ENCODE measurements at regions not wholly inside any gene's neighbourhood (a gene's known extent, or its start where the extent isn't known, plus 50 kb on each side); places are given as distances from the start of the nearest gene placed in this dataset.

DNA sequence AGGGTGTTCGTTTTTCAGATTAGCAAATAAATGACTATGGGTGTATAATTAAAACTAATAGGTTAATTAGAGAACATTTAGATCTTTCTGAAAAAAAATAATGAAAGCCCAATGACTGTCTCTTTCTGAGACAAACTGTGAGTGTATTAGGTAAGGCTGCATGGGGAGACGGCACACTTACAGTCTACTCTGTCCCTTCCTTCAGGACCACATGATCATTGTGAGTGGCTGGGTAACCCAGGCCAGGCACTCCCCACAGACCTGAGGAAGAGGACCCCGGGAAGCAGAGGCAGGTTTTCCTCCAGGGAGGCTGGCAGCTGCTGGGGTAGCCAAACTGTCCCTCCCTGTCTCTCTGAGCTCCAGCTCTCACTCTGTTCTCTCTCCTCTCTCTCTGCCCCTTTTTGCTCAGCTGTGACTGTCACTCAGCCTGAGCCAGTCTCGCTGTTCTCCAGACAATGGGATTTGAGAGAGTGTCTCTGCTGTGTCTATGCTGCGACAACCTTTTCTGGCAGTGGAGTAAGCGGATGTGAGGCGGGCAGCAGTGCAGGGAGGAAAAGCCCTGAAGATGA, 83.1 kb upstream of the NCAM1 start:
- in situ Hi-C loops (cut with HindIII; ENCODE audit: low sequenced_read_pairs) = no loop called here
- DNase-seq (ENCODE audit: low spot score) = no peak

DNA sequence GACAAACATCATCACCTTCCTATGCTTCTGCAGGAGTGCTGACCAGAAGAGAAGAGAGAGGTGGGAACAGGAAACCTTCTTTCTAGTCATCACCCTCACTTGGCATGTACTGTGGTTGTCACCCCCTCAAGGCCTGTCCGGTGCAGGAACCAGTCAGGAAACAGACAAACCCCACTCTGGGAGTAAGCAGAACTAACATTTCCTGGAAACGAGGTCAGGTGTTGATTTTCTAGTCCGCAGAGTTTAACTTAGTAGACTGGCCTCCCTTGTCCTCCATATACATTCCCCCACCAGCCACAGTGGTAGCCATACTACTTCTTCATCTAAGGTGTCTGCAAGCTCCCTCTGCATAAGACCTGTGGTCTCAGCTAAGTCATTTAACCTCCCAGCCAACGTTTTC, 80.7 kb upstream of the NCAM1 start:
- in situ Hi-C loops (cut with HindIII; ENCODE audit: low sequenced_read_pairs) = no loop called here

DNA sequence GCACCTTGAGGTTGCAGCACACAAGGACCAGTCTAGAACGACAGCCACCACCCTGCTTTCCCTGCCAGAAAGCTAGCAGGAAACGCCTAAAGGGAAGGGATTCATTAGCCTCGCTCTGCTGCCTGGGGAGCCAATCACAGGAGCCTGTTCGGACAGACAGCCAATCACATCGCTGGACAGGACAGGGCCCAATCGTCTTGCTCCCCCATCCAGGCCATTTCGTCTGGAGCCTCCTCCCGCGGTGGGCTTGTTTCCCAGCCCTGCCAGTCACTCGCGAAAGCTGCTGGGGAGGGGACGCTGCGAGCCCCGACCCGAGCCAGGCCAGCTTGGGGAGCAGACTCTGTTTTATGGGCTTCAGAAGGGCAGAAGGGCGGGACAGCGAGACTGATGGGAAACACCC, 79.8 kb upstream of the NCAM1 start:
- in situ Hi-C loops (cut with HindIII; ENCODE audit: low sequenced_read_pairs) = no loop called here
- DNase-seq (ENCODE audit: low spot score) = peak; percentile 97

More for the DNA sequence above, 80.7 kb upstream of the NCAM1 start:
- DNase-seq (ENCODE audit: low spot score) = no peak

- peak; percentile 8 for DNase-seq (ENCODE audit: low spot score)
- in situ Hi-C loops (cut with HindIII; ENCODE audit: low sequenced_read_pairs) = no loop called here
Measured at GRCh38 chr11:112882494-112883381, 78.5 kb upstream of the NCAM1 start.

DNA sequence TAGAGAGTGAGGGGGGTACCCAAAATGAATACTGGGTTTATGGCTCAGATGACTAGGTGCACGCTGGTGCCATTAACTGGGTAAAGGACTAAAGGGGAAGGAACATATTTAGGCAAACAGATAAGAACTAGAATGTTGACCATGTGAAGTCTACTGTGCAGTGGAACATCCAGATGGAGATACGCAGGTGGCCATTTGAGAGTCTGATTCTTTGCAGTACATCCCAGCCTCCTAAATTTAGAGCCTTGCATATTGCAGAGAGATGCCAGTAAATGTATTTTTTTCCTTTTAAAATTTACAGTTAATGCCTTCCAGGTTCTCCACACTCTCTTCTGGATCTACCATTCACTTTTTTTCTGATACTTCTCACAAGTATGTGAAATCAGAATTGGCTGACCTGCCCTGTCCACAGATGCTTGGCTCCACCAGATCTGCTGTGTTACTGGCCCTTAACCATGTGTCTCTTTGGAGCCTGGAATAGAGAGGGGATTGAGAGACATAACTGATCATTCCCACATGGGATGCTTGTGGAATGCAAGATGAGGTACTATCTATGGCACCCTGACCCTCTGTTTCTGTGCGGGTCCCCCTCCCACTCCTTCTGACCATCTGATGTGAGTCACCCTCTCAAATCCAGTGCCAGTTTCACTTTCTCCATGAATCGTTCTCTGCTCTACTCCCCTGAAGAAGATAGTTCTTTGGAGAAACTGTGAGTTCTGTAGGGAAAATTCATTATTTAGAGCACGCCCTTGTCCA, 77.0 kb upstream of the NCAM1 start:
- peak; percentile 60 for DNase-seq (ENCODE audit: low spot score)
- in situ Hi-C loops (cut with HindIII; ENCODE audit: low sequenced_read_pairs) = no loop called here

GRCh38 chr11:112885744-112886433, 75.3 kb upstream of the NCAM1 start:
- no peak for DNase-seq (ENCODE audit: low spot score)
- in situ Hi-C loops (cut with HindIII; ENCODE audit: low sequenced_read_pairs) = no loop called here

- DNase-seq (ENCODE audit: low spot score) = no peak
- in situ Hi-C loops (cut with HindIII; ENCODE audit: low sequenced_read_pairs) = no loop called here
Measured at GRCh38 chr11:112886434-112887370, 74.5 kb upstream of the NCAM1 start.

DNA sequence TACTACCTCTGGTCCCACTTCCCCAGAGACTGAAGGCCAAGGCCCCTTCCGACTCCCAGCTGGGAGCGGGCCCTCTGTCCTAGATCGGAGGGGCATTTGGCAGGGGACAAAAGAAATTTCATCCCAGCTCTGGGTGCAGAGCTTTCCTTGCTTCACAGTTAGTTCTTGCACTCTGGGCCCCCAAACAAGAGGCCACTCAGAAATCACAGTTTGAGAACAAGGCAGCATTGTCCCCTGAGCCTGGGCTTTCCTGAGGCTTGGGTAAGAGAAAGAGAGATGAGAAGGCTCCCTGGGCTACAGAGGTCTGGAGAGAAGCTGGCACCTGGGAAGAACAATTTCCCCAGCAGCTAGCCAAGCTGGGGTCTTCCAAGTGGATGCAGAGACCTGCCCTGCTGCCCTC, 71.8 kb upstream of the NCAM1 start:
- in situ Hi-C loops (cut with HindIII; ENCODE audit: low sequenced_read_pairs) = no loop called here
- no peak for DNase-seq (ENCODE audit: low spot score)

- no peak for DNase-seq (ENCODE audit: low spot score)
Measured at GRCh38 chr11:112899235-112900006, 61.8 kb upstream of the NCAM1 start.

GRCh38 chr11:112901924-112902323, 59.3 kb upstream of the NCAM1 start:
- in situ Hi-C loops (cut with HindIII; ENCODE audit: low sequenced_read_pairs) = no loop called here

More at GRCh38 chr11:112899235-112900006, 61.8 kb upstream of the NCAM1 start:
- in situ Hi-C loops (cut with HindIII; ENCODE audit: low sequenced_read_pairs) = no loop called here

DNA sequence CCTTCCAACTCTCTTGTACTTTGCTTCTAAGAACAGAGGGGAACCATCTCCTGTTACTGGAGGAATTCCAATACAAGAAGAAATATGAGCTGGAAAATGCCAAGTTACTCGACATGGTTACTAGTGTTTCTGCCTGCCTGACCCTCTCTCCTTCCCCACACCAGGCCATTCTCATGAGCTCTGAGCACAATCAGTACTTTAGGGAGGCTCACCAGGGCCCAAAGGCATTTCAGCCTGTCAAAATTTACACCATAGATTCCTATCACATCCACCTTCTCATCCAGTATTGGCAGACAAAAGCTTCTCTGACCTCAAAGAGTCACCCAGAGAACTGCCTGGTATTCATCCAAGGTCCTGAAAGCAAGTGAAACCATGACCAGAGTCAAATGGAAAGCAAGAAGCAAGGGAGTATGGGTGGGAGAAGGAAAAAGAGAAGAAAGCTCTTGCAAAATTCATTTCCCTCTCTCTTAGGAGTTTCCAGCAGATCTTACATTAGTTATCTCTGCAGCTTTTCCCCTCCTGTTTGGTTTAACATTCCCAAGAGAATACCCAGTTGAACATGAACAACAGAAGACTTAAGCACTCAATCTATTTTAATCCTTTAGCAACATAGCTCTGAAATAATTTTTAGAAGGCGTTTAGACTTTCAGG, 58.7 kb upstream of the NCAM1 start:
- DNase-seq (ENCODE audit: low spot score) = no peak
- in situ Hi-C loops (cut with HindIII; ENCODE audit: low sequenced_read_pairs) = no loop called here

More at GRCh38 chr11:112901924-112902323, 59.3 kb upstream of the NCAM1 start:
- DNase-seq (ENCODE audit: low spot score) = no peak

DNA sequence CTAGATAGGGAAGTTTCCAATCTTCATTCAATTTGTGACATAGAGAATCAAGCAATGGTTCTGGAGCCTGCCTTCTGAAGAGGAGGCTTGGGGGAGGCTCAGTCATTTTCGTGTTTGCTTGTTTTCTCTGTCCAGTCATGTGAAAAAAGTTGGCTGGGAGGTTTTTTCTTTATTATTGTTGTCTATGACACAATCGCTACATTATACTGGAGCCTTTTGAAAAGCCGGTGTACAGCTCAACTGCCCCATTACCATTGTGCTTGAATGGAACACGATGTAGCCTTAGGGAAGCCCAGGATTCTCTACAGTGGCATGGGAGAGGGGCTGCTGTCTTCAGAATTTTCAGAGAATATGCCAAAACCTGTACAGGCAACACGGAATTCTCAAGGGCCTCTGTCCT, 57.9 kb upstream of the NCAM1 start:
- peak; percentile 18 for DNase-seq (ENCODE audit: low spot score)
- in situ Hi-C loops (cut with HindIII; ENCODE audit: low sequenced_read_pairs) = no loop called here

DNA sequence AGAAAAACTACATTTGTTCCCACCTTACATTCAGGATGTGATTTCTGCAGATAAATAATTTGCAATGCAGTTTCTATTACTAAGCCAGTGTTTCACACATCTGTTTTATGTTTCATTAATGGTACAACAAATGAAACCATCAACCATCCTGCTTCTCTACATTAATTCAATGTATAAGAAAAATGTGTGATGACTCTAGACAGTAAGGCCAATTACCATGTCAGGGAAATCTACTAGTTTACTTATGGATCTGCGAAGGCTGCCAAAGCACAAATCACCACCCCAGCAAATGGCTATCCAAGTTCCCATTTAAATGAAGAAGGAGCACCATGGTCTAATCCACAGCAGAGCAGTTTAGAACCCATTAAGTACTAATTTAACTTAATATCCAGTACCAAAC, 50.1 kb upstream of the NCAM1 start:
- DNase-seq (ENCODE audit: low spot score) = no peak
- in situ Hi-C loops (cut with HindIII; ENCODE audit: low sequenced_read_pairs) = no loop called here
